GM12878 (cell line): ENCODE measurements at regions not wholly inside any gene's neighbourhood (a gene's known extent, or its start where the extent isn't known, plus 50 kb on each side); places are given as distances from the start of the nearest gene placed in this dataset.

Experiments
- BRCA1 ChIP-seq: IDR thresholded peaks from 2 replicates; pipeline ENCODE4 v1.6.1; 2011; ENCODE audit warnings: low read depth, low read length, improper control_type of control experiment
- CHD1 ChIP-seq: IDR thresholded peaks from 2 replicates; pipeline ENCODE4 v1.6.1; 2012; ENCODE audit warnings: low read depth, low read length, improper control_type of control experiment
- CUX1 ChIP-seq: IDR thresholded peaks from 2 replicates; pipeline ENCODE4 v1.6.1; 2012; ENCODE audit warnings: improper control_type of control experiment, low read depth, low read length; ENCODE audit not compliant: insufficient replicate concordance
- NFIC ChIP-seq: IDR thresholded peaks from 2 replicates; pipeline ENCODE4 v1.6.1; 2012; ENCODE audit warnings: low read depth, mild to moderate bottlenecking, inconsistent platforms, low read length, moderate library complexity
- NR2C2 ChIP-seq: IDR thresholded peaks from 2 replicates; pipeline ENCODE4 v1.6.1; 2011; ENCODE audit warnings: borderline replicate concordance, low read depth; ENCODE audit not compliant: control insufficient read depth, insufficient read length
- POLR2AphosphoS2 ChIP-seq: IDR thresholded peaks from 2 replicates; pipeline ENCODE4 v1.6.1; 2011; ENCODE audit warnings: low read depth, mild to moderate bottlenecking, low read length, improper control_type of control experiment, moderate library complexity
- POLR2AphosphoS5 ChIP-seq: IDR thresholded peaks from 2 replicates; pipeline ENCODE4 v1.6.1; 2011; ENCODE audit warnings: mild to moderate bottlenecking, low read length, inconsistent platforms
- SIN3A ChIP-seq: IDR thresholded peaks from 2 replicates; pipeline ENCODE4 v1.6.1; 2012; ENCODE audit warnings: low read depth, low read length, improper control_type of control experiment
- TAF1 ChIP-seq: IDR thresholded peaks from 2 replicates; pipeline ENCODE4 v1.6.1; 2011; ENCODE audit warnings: mild to moderate bottlenecking, low read depth, low read length, borderline replicate concordance
- ZNF274 ChIP-seq: IDR thresholded peaks from one replicate; pipeline ENCODE4 v1.8.0; 2011; ENCODE audit not compliant: insufficient read length, insufficient read depth
- TF ChIP-seq, protein P1 (sequence below), 3 experiments: IDR thresholded peaks in 2 of 3; conservative IDR thresholded peaks in 1 of 3; 2 replicates each; pipeline ENCODE4 v1.5.1; 2011; ENCODE audit warnings: low read depth in 3 of 3, low read length in 3 of 3, mild to moderate bottlenecking in 3 of 3, control low read depth in 2 of 3, moderate library complexity in 2 of 3, inconsistent platforms in 1 of 3, mixed read lengths in 1 of 3; ENCODE audit not compliant: control insufficient read depth in 2 of 3, insufficient read depth in 1 of 3; ENCODE audit errors: extremely low read depth in 1 of 3
- TF ChIP-seq, protein P2 (sequence below): fragments of 450-650 bp; formaldehyde crosslinking; IDR thresholded peaks from 2 replicates; pipeline ENCODE4 v1.4.0; 2020; ENCODE audit warnings: mild to moderate bottlenecking, moderate library complexity

- TF ChIP-seq NR2C2 = no peak
- TF ChIP-seq POLR2AphosphoS5 = no peak
- no peak for TF ChIP-seq NFIC
- no peak for TF ChIP-seq CUX1
- TF ChIP-seq, protein P1, sequence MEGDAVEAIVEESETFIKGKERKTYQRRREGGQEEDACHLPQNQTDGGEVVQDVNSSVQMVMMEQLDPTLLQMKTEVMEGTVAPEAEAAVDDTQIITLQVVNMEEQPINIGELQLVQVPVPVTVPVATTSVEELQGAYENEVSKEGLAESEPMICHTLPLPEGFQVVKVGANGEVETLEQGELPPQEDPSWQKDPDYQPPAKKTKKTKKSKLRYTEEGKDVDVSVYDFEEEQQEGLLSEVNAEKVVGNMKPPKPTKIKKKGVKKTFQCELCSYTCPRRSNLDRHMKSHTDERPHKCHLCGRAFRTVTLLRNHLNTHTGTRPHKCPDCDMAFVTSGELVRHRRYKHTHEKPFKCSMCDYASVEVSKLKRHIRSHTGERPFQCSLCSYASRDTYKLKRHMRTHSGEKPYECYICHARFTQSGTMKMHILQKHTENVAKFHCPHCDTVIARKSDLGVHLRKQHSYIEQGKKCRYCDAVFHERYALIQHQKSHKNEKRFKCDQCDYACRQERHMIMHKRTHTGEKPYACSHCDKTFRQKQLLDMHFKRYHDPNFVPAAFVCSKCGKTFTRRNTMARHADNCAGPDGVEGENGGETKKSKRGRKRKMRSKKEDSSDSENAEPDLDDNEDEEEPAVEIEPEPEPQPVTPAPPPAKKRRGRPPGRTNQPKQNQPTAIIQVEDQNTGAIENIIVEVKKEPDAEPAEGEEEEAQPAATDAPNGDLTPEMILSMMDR (IDR thresholded peaks at IDR 0.05 in 2 of 3, conservative IDR thresholded peaks at IDR 0.05 in 1 of 3; ENCODE audit: control insufficient read depth in 2 of 3, extremely low read depth in 1 of 3, insufficient read depth in 1 of 3, low read depth in 3 of 3, low read length in 3 of 3) = no peak
- no peak for TF ChIP-seq BRCA1
- TF ChIP-seq POLR2AphosphoS2 = no peak
- TF ChIP-seq, protein P2, sequence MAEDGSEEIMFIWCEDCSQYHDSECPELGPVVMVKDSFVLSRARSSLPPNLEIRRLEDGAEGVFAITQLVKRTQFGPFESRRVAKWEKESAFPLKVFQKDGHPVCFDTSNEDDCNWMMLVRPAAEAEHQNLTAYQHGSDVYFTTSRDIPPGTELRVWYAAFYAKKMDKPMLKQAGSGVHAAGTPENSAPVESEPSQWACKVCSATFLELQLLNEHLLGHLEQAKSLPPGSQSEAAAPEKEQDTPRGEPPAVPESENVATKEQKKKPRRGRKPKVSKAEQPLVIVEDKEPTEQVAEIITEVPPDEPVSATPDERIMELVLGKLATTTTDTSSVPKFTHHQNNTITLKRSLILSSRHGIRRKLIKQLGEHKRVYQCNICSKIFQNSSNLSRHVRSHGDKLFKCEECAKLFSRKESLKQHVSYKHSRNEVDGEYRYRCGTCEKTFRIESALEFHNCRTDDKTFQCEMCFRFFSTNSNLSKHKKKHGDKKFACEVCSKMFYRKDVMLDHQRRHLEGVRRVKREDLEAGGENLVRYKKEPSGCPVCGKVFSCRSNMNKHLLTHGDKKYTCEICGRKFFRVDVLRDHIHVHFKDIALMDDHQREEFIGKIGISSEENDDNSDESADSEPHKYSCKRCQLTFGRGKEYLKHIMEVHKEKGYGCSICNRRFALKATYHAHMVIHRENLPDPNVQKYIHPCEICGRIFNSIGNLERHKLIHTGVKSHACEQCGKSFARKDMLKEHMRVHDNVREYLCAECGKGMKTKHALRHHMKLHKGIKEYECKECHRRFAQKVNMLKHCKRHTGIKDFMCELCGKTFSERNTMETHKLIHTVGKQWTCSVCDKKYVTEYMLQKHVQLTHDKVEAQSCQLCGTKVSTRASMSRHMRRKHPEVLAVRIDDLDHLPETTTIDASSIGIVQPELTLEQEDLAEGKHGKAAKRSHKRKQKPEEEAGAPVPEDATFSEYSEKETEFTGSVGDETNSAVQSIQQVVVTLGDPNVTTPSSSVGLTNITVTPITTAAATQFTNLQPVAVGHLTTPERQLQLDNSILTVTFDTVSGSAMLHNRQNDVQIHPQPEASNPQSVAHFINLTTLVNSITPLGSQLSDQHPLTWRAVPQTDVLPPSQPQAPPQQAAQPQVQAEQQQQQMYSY (CRISPR knock-in tag) = no peak
- TF ChIP-seq SIN3A = no peak
- TF ChIP-seq TAF1 = no peak
- no peak for TF ChIP-seq ZNF274
- no peak for TF ChIP-seq CHD1
Measured at GRCh38 chr1:64378826-64379225, 91.1 kb upstream of the CACHD1 start.
